22Rv1 (cell line): ENCODE measurements at regions not wholly inside any gene's neighbourhood (a gene's known extent, or its start where the extent isn't known, plus 50 kb on each side); places are given as distances from the start of the nearest gene placed in this dataset.

ENCODE experiments used
- H3K27ac ChIP-seq: fragments of 450-650 bp; 2 replicates; pipeline ENCODE4 v1.5.1; 2017
- ZFX ChIP-seq: fragments of 450-650 bp; IDR thresholded peaks from 2 replicates; pipeline ENCODE4 v1.6.1; 2017; ENCODE audit warnings: antibody characterized with exemption, borderline replicate concordance
- TF ChIP-seq, protein P1 (sequence below): fragments of 450-650 bp; IDR thresholded peaks from 2 replicates; pipeline ENCODE4 v1.5.1; 2017; ENCODE audit warnings: mild to moderate bottlenecking

DNA sequence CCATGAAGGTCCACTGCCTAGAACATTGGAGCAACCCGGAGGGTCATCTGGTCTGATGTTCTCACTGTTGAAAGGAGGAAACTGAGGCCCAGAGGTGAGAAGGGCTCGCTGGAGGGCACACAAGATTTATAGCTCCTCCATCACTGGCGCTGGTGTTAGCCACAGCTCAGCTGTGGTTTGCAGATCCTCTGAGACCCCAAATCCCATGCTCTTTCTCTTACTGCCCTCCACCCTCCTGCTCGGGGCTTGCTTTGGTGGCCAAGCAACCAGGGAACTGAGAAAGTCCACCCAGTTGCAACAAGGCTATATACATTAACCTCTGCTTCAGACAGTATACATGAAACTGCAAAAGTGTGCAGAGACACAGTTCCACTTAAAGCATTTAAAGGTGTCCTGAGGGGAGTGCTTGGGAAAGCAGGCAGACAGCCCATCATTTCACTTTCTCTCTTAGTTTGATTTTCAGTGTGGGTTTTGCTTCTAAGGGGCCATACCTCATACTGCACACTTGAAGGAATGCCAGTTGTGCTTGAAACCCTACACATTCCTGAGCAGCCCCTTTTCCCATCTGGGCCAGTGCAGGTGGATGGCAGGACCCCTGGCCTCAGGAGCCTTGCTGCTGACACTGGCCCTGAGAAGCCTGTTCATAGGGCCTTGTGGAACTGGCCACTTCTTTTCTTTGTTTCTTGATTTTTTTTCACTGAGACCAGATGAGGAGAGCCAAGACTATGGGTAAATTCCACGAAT lies 347.6 kb downstream of the CDC5L start:
- TF ChIP-seq, protein P1, sequence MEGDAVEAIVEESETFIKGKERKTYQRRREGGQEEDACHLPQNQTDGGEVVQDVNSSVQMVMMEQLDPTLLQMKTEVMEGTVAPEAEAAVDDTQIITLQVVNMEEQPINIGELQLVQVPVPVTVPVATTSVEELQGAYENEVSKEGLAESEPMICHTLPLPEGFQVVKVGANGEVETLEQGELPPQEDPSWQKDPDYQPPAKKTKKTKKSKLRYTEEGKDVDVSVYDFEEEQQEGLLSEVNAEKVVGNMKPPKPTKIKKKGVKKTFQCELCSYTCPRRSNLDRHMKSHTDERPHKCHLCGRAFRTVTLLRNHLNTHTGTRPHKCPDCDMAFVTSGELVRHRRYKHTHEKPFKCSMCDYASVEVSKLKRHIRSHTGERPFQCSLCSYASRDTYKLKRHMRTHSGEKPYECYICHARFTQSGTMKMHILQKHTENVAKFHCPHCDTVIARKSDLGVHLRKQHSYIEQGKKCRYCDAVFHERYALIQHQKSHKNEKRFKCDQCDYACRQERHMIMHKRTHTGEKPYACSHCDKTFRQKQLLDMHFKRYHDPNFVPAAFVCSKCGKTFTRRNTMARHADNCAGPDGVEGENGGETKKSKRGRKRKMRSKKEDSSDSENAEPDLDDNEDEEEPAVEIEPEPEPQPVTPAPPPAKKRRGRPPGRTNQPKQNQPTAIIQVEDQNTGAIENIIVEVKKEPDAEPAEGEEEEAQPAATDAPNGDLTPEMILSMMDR = no peak
- no peak for TF ChIP-seq ZFX
- no peak overlapping the region for H3K27ac ChIP-seq

DNA sequence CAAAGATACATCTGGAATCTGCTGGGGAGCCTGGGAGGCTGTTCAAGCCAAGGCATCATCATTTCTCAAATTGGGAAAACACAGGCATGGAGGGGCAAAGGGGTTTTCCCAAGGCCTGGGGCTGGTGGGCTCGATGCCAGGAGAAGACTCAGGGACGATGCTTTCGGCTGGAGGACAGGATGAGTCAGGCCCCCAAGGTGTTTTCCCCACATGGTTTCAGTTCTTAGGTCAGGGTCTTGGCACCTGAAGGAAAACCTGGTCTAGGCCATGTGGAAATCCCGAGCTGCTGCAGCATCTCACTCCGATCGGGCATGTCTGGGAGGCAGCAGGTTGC lies 348.1 kb downstream of the CDC5L start:
- TF ChIP-seq, protein P1 = no peak
- TF ChIP-seq ZFX = no peak
- H3K27ac ChIP-seq = no peak overlapping the region

DNA sequence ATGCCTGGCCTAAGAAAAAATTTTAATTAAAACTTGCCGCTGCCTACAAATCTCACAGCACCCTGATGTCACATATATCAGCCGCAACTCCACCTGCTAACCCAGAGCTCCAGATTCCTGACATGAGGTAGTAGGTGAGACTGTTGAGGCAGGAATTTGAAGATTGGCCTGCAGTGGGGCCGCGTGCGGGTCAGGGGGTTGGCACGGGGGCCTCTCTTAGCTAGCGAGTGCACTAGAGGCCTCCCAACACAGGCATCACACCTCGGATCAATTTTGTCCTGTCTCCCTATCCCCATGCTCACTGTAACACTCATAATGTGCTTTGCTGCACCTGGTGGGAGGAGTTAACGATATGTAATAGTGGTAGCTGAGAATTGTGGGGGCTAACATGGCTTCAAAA lies 349.8 kb downstream of the CDC5L start:
- no peak overlapping the region for H3K27ac ChIP-seq
- no peak for TF ChIP-seq ZFX
- TF ChIP-seq, protein P1 = no peak

DNA sequence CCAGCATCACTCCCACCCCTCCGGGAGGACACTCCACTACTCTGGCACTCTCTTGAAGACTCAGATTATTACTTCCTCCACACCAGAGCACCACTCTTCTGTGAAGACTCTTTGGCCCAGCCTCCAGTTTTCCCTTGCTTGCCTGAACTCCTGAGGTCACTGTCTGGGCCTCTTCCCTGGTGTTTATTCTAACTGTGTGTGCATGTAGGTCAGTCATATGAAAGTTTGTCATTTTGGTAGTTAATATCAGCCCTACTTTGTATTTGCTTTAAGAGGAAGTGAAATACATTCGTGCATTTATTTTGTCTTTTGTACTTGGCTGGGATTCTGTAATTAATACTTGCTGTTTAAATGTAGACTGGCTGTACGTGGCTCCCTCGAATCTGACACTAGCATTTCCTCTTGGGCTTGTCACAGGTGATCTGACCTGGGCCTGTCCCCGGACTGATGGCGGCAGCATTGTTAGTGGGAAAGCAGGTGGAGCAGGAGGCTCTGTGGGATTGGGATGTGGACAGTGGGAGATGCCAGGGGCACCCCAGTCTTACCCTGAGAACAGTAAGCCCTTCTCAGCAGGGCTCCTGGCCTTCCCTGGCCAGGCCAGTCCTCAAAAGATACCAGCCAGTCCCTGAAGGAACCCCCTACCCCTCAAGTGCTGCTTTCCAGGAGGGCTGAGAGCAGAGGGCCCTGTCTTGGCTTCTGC lies 350.5 kb downstream of the CDC5L start:
- no peak overlapping the region for H3K27ac ChIP-seq
- TF ChIP-seq, protein P1 = no peak
- no peak for TF ChIP-seq ZFX

DNA sequence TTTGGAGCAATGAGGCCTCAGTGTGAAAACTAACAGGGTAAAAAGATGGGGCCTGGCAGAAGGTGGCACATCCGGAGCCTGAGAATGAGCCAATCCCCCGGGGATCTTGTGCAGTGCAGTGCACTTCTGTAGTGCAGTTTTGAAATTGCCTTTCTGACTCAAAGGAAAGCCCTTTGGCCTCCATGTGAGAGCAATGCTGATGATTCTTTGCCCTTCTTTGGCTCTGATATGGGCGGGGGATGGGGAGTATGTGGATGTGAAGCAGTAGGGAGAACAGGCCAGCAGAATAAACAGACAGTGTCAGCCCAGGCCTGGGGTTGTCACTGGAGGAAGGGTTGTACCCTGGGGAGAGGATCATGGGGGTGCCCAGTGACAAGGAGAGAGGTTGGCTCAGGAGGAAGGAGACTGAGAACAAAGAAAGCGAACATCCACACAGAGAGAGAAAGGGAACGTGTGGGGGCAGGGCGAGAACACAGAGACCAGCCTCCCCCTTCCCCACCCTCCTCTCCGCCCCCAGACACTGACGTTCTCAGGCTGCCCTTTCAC lies 351.2 kb downstream of the CDC5L start:
- TF ChIP-seq, protein P1 = no peak
- no peak for TF ChIP-seq ZFX
- H3K27ac ChIP-seq = no peak overlapping the region

DNA sequence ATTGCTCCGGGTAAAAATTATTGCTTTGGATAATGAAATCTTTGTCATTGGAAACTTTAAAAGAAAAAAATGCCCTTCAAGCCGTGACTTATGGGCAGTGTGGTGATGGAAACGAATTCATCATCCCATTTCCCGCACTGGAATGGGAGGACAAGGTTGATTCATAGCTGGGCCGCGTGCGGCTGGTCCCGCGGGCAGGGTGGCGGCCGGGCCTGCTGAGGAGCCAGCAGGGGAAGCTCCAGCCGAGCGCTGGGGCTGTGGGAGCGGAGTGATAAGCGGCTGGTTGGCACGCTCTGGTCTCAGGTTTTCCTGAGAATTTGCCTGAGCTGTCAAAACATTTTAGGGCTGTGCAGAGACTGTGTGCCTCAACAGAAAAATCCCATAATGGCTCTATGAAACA lies 351.7 kb downstream of the CDC5L start:
- H3K27ac ChIP-seq = no peak overlapping the region
- no peak for TF ChIP-seq ZFX

DNA sequence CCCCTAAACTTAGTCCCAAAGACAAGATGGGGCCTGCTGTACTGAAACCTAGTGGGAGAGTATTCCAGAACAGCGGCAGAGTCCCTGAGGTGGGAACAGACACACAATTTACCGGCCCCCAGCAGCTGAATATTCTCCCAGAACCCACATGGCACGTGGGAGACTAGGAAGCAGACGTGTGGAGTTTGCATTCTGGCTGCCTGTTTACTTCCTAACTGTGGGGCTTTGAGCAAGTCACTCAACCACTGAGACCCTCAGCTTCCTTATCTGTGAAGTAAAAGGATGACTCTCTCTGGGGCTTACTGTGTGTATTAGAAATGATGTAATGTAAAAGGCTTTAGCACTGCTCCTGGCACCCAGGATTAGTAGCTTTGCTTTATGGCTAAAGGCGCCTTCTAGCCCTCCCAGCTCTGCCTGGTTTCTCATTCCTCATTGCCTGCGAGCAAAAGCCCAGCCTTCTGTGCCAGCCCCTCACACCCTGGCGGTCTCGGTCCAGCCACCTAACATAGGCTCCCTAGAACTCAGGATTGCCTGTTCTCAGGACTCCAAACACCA lies 353.1 kb downstream of the CDC5L start:
- H3K27ac ChIP-seq = no peak overlapping the region
- TF ChIP-seq ZFX = no peak
- TF ChIP-seq, protein P1 = no peak
